Testis (tissue), 2 donors: ENCODE measurements at regions not wholly inside any gene's neighbourhood (a gene's known extent, or its start where the extent isn't known, plus 50 kb on each side); places are given as distances from the start of the nearest gene placed in this dataset.
A peak's percentile ranks its signal among the peaks of the same experiment; 100 is the strongest.

Experiments used
- DNase-seq: peaks from one replicate; pipeline ENCODE4 v3.0.0-alpha.2; 2019
- H3K27ac ChIP-seq, 2 donors: fragments of 200-600 bp; sonication (generic); one replicate each; pipeline ENCODE4 v1.5.1; 2019
- H3K27me3 ChIP-seq: fragments of 200-600 bp; sonication (generic); one replicate; pipeline ENCODE4 v1.5.1; 2019
- H3K36me3 ChIP-seq: fragments of 200-600 bp; sonication (generic); one replicate; pipeline ENCODE4 v1.5.1; 2017; ENCODE audit warnings: low read depth; ENCODE audit errors: missing control alignments
- H3K4me1 ChIP-seq: fragments of 200-600 bp; sonication (generic); one replicate; pipeline ENCODE4 v1.5.1; 2019
- H3K4me3 ChIP-seq, 2 donors: fragments of 200-600 bp; sonication (generic); one replicate each; pipeline ENCODE4 v1.5.1; 2017 to 2019
- H3K9me3 ChIP-seq: fragments of 200-600 bp; sonication (generic); one replicate; pipeline ENCODE4 v1.5.1; 2017
- POLR2A ChIP-seq: fragments of 450-650 bp; IDR thresholded peaks from one replicate; pipeline ENCODE4 v1.6.1; 2017; ENCODE audit warnings: antibody characterized with exemption, mild to moderate bottlenecking, moderate library complexity
- WGBS, 2 donors: methylation state at CpG; one replicate each; pipeline ENCODE4 v1.1.5; 2018; 5-methylcytosine and 5-hydroxymethylcytosine counted together
- intact Hi-C: fragments of 100-400 bp; cut with DNase I; formaldehyde crosslinking; loops from one replicate; pipeline ENCODE4 v1.15.1; 2023; ENCODE audit warnings: low total_unique reads
- TF ChIP-seq, protein P1 (sequence below), 3 experiments: fragments of 450-650 bp in 2 of 3; fragments of 200-600 bp in 1 of 3; sonication (generic) in 1 of 3; IDR thresholded peaks; one replicate each; pipeline ENCODE4 v1.5.1; 2016 to 2019; ENCODE audit warnings: antibody characterized with exemption in 3 of 3, mild to moderate bottlenecking in 2 of 3, moderate library complexity in 1 of 3

DNA sequence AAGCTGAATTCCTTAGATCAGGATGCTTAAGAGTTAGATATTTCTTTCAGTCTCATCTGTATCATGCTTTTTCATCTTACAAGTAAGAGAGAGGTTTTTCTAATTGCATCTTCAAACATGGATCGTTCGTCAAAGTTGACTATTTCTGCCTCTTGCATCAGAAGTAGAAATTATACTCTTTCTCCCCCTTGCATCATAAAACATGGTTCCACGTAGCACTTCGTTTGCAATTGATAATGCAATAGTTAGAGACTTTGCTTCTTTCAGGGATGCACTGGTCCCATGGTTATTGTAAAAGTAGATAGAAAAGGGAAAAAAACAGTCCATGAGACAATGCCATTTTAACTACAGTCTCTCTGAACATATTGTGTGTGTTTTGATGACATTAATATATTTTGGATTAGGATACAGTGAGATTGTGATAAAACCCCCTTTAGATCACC, 75.1 kb upstream of the PARD3B start:
- 78 to 83% methylated on average over 4 of the region's 4 CpGs for WGBS, 2 donors
- Histone ChIP-seq H3K27ac (no peak overlapping the region), H3K4me3 (no peak overlapping the region), H3K9me3 (no peaks in the 10 kb centered on the region), H3K4me1 (no peaks in the 10 kb centered on the region), H3K36me3 (no peaks in the 10 kb centered on the region), H3K27me3 (no peaks in the 10 kb centered on the region)
- TF ChIP-seq POLR2A: no peak
- TF ChIP-seq, protein P1, sequence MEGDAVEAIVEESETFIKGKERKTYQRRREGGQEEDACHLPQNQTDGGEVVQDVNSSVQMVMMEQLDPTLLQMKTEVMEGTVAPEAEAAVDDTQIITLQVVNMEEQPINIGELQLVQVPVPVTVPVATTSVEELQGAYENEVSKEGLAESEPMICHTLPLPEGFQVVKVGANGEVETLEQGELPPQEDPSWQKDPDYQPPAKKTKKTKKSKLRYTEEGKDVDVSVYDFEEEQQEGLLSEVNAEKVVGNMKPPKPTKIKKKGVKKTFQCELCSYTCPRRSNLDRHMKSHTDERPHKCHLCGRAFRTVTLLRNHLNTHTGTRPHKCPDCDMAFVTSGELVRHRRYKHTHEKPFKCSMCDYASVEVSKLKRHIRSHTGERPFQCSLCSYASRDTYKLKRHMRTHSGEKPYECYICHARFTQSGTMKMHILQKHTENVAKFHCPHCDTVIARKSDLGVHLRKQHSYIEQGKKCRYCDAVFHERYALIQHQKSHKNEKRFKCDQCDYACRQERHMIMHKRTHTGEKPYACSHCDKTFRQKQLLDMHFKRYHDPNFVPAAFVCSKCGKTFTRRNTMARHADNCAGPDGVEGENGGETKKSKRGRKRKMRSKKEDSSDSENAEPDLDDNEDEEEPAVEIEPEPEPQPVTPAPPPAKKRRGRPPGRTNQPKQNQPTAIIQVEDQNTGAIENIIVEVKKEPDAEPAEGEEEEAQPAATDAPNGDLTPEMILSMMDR (IDR thresholded peaks at IDR 0.05): no peak
- intact Hi-C loops: no loop called here
- no peak for DNase-seq

DNA sequence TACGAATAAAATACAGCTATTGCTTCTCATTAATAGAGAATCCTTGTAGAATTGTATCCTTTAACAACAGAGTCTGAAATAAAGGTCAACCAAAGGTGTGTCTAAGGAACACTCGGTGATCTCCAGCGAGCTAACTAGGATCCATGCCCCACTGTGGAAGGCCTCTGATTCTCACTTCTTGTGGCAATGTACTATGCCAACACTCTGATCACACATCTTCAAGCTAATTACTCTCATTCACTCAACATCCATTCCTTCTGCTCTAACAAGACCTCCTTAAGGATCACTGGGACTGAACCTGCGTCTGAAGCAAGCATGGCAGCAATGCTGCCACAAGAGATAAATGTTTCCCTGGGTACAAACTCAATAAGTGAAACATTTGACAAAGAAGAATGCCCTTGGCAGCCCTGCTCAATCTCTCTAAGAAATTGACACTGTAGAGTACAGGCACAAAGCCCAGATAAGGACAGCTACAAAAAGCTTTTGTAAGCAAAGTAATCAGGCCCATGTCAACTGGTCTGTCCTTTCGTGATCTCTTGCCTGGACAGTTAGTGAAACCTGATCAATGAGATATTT, 74.6 kb upstream of the PARD3B start:
- no peaks in the 10 kb centered on the region for H3K4me1 ChIP-seq

DNA sequence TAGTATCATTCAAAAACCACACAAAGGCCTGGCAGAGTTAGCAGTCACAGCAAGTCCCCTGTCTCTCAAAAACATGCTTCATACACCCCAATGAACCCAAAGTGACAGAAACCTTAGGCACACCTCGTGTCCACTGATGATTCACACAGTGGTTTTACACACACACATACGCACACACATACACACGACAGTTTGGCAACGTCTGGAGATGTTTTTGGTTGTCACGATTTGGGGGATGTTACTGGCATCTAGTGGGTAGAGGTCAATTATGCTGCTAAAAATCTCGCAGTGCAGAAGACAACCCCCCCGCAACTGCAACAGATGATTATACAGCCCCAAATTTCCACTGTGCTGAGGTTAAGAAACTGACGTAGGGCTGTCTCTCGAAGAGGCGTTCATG, 72.9 kb upstream of the PARD3B start:
- no peak overlapping the region for H3K27ac ChIP-seq
- 73 to 80% methylated on average over 10 of the region's 10 CpGs for WGBS, 2 donors
- no peaks in the 10 kb centered on the region for H3K27me3 ChIP-seq
- TF ChIP-seq, protein P1 (IDR thresholded peaks at IDR 0.05): no peak
- TF ChIP-seq POLR2A: no peak
- intact Hi-C loops: no loop called here
- DNase-seq: no peak
- H3K9me3 ChIP-seq: no peaks in the 10 kb centered on the region
- H3K36me3 ChIP-seq: no peaks in the 10 kb centered on the region
- no peak overlapping the region for H3K4me3 ChIP-seq
- H3K4me1 ChIP-seq: no peaks in the 10 kb centered on the region

More for the DNA sequence above, 74.6 kb upstream of the PARD3B start:
- H3K36me3 ChIP-seq: no peaks in the 10 kb centered on the region
- intact Hi-C loops: no loop called here
- no peaks in the 10 kb centered on the region for H3K9me3 ChIP-seq
- WGBS, 2 donors: 69 to 77% methylated on average over 5 of the region's 5 CpGs
- DNase-seq: peak; percentile 70
- H3K4me3 ChIP-seq: no peak overlapping the region
- H3K27me3 ChIP-seq: no peaks in the 10 kb centered on the region
- H3K27ac ChIP-seq: no peak overlapping the region
- TF ChIP-seq, protein P1 (IDR thresholded peaks at IDR 0.05): no peak
- TF ChIP-seq POLR2A: no peak

DNA sequence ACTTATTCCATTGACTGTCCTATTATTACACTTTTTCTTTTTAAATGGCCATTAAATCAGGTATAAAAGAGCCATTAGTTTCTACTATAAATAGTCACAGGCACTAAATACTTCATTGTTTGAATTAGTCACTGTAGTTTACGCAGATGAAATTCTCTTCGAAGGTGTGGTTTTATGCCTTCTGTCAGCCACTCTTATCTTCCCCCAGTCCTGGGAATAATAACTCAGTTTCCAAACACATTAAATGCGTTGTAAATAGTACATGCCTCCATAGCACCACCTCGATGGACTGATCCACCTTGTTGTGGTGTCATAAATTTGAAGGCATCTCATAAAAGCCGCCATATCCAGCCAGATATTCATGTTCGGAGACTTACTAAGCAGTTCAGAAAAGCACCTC, 72.1 kb upstream of the PARD3B start:
- Histone ChIP-seq H3K4me3 (peak overlapping the region in 1 of 2 donors; percentile 33), H3K36me3 (no peaks in the 10 kb centered on the region), H3K27me3 (no peaks in the 10 kb centered on the region), H3K9me3 (no peaks in the 10 kb centered on the region), H3K27ac (no peak overlapping the region), H3K4me1 (no peaks in the 10 kb centered on the region)
- TF ChIP-seq, protein P1 (IDR thresholded peaks at IDR 0.05): no peak
- TF ChIP-seq POLR2A: no peak
- 52 to 78% methylated on average over 6 of the region's 6 CpGs for WGBS, 2 donors
- intact Hi-C loops: no loop called here
- DNase-seq: no peak

DNA sequence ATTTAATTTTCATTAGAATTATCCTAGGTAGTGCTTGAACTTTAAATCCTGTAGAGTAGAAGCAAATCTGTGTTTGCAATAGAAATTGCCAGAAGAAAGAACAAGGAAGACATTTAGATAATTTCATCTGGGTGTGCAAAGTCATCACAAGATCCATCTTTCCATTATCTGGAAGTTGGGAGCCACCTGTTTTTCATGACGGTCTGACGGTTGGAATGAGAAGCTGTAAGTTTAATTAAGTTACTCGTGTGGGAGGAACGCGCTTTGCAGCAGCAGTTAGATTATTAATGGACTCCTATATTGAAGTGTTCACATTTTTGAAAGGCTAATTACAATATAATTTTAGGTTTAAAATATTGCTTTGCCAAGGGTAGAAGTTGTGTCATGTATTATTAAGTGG, 69.9 kb upstream of the PARD3B start:
- intact Hi-C loops: no loop called here
- Histone ChIP-seq H3K36me3 (no peaks in the 10 kb centered on the region), H3K27me3 (no peaks in the 10 kb centered on the region), H3K4me1 (no peaks in the 10 kb centered on the region), H3K27ac (no peak overlapping the region), H3K4me3 (no peak overlapping the region), H3K9me3 (no peaks in the 10 kb centered on the region)
- TF ChIP-seq, protein P1 (IDR thresholded peaks at IDR 0.05): no peak
- TF ChIP-seq POLR2A: no peak
- 65 to 67% methylated on average over 5 of the region's 5 CpGs for WGBS, 2 donors
- DNase-seq: no peak
